Endothelial cell of umbilical vein (primary cell): ENCODE measurements at regions not wholly inside any gene's neighbourhood (a gene's known extent, or its start where the extent isn't known, plus 50 kb on each side); places are given as distances from the start of the nearest gene placed in this dataset.

Experiments
- EZH2 ChIP-seq: IDR thresholded peaks from 2 replicates; pipeline ENCODE4 v1.6.1; 2012; ENCODE audit warnings: borderline replicate concordance, low read depth, mild to moderate bottlenecking, moderate library complexity, low read length, inconsistent platforms; ENCODE audit not compliant: severe bottlenecking
- POLR2AphosphoS5 ChIP-seq: IDR thresholded peaks from 2 replicates; pipeline ENCODE4 v1.6.1; 2012; ENCODE audit warnings: low read depth, mild to moderate bottlenecking, control low read depth, low read length, moderate library complexity; ENCODE audit not compliant: insufficient read depth
- TF ChIP-seq, protein P1 (sequence below), 2 donors: IDR thresholded peaks; 1 replicate in 1 of 2; 2 replicates in 1 of 2; pipeline ENCODE4 v1.5.1; 2011; ENCODE audit warnings: low read length in 2 of 2, mild to moderate bottlenecking in 2 of 2, moderate library complexity in 2 of 2, control low read depth in 1 of 2, inconsistent platforms in 1 of 2, low read depth in 1 of 2; ENCODE audit not compliant: insufficient read depth in 1 of 2; ENCODE audit errors: extremely low read depth in 1 of 2
- TF ChIP-seq, protein P2 (sequence below): IDR thresholded peaks from 2 replicates; pipeline ENCODE4 v1.6.1; 2011; ENCODE audit not compliant: insufficient read depth, insufficient read length

DNA sequence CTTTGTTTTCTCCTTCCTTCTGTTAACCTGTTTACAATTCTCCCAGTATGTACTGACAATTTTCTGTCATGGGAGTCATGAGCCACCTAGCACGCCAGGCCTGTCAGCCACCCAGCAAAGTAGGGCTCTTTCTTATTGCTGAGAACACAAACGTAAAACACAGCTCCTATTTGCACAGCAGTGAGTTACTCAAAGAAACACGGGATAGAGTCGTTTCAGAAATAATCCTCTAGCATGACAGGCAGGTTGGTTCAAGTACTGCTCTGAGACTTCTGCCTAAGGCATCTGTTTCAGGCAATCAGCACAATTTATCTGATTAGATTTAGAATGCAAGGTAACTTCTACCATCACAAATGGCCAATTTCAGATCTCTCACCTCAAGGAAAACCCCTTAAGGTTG, 88.8 kb downstream of the CD24 start:
- TF ChIP-seq, protein P1, sequence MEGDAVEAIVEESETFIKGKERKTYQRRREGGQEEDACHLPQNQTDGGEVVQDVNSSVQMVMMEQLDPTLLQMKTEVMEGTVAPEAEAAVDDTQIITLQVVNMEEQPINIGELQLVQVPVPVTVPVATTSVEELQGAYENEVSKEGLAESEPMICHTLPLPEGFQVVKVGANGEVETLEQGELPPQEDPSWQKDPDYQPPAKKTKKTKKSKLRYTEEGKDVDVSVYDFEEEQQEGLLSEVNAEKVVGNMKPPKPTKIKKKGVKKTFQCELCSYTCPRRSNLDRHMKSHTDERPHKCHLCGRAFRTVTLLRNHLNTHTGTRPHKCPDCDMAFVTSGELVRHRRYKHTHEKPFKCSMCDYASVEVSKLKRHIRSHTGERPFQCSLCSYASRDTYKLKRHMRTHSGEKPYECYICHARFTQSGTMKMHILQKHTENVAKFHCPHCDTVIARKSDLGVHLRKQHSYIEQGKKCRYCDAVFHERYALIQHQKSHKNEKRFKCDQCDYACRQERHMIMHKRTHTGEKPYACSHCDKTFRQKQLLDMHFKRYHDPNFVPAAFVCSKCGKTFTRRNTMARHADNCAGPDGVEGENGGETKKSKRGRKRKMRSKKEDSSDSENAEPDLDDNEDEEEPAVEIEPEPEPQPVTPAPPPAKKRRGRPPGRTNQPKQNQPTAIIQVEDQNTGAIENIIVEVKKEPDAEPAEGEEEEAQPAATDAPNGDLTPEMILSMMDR (IDR thresholded peaks at IDR 0.05; ENCODE audit: extremely low read depth in 1 of 2, insufficient read depth in 1 of 2, low read depth in 1 of 2, low read length in 2 of 2), result no peak
- TF ChIP-seq, protein P2, sequence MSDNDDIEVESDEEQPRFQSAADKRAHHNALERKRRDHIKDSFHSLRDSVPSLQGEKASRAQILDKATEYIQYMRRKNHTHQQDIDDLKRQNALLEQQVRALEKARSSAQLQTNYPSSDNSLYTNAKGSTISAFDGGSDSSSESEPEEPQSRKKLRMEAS, result no peak
- TF ChIP-seq EZH2 (no peak), POLR2AphosphoS5 (no peak)
